ENCODE measurements at regions not wholly inside any gene's neighbourhood (a gene's known extent, or its start where the extent isn't known, plus 50 kb on each side); places are given as distances from the start of the nearest gene placed in this dataset.

GRCh38 chr11:130645164-130645842 lies 196.9 kb downstream of the ADAMTS15 start:
- DNase-seq, result no peak

DNA sequence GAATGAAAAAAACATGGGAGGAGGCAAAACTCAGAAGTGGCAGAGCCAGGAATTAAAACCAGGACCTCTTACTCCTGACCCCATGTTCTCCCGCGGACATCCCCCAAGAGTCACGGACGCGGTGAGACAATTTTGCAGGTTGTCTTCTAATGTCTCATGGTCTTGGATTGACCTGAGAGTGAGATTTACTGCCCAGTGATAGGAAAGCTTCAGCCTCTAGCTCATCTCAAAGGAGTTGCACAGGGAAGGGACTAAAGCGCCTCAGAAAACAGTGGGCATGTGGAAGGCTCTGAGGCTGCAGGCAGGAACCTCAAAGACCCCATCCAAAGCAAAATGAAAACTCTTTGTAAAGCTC lies 197.4 kb downstream of the ADAMTS15 start:
- no peak for DNase-seq

DNA sequence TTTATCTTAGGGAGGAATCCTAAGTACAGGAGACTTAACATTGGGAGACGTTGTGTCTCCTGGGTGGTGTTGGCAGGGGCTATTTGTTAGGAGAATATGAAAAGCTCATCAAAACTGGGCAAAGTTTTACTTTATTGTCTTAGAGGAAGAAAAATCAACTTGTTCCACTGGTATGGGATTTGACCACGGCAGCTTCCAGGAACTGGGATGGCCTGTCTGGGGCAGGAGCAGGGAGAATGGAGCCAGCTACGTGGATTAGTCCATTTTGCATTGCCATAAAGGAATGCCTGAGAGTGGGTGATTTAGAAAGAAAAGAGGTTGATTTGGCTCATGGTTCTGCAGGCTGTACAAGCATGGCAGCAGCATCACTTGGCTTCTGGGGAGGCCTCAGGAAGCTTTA lies 198.4 kb downstream of the ADAMTS15 start:
- no peak for DNase-seq

DNA sequence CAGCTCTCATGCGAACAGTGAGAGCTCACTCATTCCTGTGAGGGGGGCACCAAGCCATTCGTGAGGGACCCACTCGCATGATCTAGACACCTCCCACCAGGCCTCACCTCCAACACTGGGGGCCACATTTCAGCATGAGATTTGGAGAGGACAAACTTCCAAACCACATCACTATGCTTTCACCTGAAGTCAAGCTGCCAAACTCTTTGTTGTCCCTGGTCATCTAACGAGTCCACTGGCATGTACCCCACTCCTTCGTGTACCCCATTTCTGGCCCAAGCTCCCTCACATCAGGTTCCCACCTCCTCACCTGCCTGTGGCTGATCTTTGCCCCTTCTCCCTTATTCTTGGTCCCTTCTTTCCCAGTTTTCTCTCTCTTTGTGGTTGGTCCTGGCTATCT lies 198.9 kb downstream of the ADAMTS15 start:
- DNase-seq, result no peak

- DNase-seq, result no peak
Observed at GRCh38 chr11:130649801-130650200, 201.4 kb downstream of the ADAMTS15 start.

DNA sequence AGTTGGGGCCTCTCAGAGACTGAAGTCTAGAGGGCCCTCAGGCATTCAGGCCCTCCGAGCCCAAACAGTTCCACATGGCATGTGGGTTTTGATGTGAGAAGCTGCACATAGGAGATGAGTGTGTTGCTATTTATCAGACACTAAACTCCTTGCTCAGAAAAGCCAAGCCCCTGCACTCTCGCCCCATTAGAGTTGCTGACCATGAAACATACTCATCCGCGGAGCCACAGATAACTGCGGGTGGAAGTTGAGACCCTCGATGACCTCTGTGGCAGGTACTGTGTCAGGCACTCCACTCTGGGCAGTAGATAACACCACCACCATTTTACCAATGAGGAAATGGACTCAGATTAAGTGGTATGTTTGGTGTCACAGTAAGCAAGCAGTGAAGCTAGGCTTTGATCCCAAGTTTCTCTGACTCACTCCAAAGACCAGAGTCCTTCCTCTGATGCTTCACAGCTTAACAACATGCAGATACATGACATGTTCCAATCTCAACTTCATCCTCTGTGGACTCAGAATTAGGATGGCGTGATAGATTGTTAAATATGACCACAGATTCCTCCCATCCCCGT lies 202.1 kb downstream of the ADAMTS15 start:
- DNase-seq, result no peak

- no peak for DNase-seq
Observed at GRCh38 chr11:130651066-130651855, 202.8 kb downstream of the ADAMTS15 start.

- no peak for DNase-seq
Observed at GRCh38 chr11:130652671-130653335, 204.4 kb downstream of the ADAMTS15 start.

DNA sequence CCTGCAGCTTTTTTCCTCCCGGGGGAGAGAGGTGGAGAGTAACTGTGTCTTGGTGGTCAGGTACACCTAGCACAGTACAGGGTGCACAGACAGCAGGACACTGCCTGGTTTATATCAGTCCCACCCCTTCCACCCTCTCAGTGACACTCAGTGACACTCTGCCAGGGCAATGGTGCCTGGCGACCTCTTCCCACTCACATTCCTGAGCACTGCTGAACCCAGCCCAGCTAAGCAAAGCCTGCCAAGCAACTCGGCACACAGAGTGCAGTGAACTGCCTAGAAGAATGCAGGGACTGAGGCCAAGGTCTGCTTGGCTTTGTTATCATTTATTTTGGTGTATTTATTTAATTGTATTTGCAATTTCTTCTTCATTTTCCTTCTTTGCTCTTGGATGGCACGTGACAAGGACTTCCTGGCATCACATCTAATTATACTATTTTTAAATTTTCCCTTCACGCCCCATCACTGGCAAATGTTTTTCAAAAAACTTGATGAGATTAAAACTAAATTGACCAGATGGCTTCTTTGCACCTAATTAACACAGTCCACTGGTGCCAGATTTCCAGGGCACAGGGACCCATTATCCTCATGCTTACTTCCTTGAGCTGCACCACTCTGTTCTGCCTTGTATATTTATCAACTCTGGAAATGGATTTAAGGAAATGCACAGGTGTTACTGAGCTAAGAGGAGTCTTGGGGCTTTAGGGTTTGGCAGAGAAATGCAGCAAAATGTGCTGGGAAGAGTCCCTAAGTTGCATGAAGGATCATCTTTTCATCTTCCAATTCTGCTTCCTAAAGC lies 205.6 kb downstream of the ADAMTS15 start:
- DNase-seq, result no peak

GRCh38 chr11:130655300-130655699 lies 206.9 kb downstream of the ADAMTS15 start:
- no peak for DNase-seq

DNA sequence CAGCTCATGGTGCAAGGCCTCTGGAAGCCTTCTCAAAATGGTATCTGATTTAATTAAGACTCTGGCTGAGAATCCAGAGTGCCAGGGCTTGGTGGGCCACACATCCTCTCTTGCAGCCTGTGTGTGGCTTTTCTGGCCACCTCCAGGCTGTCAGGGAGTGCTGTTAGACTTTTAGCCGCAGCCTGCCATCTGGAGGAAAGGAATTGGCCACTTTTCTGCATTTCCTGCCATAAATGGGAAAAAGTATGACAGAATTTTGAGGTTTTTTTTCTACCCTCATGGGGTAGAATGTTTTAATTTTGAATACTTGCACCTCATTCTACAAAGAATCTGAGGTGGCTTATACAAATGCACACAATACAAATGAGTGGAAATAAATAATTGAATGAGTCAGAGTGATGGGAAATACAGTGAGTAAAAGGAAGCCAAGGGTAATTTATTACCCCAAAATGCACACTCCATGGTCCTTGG lies 218.4 kb downstream of the ADAMTS15 start:
- DNase-seq, result no peak

DNA sequence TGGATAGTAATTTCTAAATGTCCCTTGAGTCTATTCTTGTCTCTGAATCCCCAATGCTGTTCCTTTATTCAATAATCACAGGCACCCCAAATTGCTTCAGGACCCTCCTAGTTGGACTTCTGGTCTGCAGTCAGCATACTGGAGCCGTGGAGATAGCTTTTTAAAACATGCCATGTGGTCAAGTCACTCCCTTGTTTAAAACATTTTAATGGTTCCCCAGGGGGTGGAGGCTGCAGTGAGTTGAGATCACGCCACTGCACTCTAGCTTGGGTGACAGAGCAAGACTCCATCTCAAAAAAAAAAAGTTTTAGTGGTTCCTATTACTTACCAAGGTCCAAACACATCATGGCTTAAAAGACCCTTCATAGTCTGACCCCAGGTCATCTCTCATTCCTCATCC lies 220.3 kb downstream of the ADAMTS15 start:
- DNase-seq, result no peak

- DNase-seq, result no peak
Observed at GRCh38 chr11:130670200-130670599, 221.8 kb downstream of the ADAMTS15 start.

DNA sequence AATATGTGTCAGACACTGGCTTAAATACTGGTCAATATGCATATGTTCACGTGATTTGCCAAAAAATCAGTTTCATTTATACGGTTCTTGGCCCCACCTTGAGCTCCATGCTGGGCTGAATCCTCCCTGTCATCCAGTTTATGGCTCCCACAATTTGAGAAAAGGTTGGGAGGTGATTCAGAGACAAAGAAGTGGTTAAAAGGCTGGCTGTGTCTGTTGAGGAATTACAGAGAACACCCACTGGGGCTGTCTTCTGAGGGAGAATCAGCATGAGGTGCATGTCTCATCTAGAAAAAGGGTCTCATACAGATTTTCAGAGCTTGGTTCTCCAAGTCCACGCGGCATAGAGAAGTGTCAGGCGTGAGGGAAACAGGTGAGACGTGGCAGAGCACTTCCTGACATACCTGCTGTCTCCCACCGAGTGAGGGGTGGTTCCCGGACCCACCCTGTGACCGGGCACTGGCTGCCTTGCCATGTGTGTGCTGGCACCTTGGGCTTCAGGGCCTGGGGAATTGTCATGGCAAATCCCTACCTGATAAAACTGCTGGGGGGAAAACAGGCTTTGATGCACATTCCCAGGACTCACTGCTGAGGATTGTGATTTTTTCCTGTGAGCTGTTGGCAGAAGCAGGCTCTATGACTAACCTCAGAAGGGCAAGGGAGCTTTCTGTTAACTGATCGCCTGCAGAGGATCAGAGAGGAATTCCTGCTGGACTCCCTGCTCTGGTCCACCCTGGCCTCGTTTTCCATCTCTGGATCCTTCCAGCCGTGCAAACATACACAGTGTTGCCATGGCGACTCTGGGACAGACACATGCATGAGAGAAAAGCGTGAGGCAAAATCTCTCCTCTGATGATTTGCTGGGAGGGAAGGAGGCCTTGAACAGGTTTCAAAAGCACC lies 223.6 kb downstream of the ADAMTS15 start:
- no peak for DNase-seq

DNA sequence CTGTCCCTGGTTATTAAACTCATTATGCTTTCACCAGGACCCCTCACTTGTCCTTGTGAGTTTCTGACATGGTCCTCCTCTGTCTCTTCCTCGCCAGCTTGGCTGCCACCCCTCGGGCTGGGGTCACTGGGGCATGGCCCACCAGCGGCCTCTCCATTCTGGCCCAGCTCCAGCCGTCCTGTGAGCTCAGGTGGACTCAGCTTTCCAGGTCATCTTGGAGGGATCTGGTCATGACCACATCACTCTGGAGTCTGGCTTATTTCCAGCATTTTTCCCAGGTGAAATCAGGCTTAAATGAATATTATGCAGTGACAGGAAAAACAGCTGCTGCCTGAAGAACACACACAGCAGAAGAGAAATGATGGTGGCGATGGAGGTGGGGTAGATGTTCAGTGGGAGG lies 224.5 kb downstream of the ADAMTS15 start:
- no peak for DNase-seq

GRCh38 chr11:130673698-130674097 lies 225.3 kb downstream of the ADAMTS15 start:
- DNase-seq, result no peak

DNA sequence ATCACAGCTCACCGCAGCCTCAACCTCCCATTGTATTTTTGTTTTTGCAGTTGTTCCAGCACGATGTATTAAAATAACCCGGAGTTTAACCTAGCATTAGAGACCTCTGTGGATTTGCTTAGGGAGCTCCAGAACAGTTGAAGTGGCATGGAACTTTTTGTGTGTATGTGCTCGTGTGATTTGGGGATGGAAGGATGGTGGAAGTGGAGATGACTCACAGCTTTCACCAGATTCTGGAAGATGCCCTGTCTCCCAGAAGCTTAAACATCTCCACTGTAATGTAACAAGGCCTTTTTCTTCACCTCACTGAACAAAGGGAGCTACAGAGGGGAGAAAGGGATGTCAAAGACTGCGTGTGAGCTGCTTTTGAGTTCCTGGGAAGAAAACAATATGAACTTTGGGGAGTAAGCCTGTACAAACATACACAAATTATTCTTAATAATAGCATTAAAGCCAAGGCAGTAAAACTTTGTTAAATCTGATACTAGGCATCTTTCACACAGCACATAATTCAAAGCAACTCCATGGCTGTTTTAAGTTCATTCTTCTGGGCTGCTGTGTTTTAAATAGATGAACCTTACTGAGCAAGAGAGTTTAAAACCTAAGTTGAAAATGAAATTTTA lies 226.4 kb downstream of the ADAMTS15 start:
- no peak for DNase-seq

- DNase-seq, result no peak
Observed at GRCh38 chr11:130675371-130675821, 227.0 kb downstream of the ADAMTS15 start.

DNA sequence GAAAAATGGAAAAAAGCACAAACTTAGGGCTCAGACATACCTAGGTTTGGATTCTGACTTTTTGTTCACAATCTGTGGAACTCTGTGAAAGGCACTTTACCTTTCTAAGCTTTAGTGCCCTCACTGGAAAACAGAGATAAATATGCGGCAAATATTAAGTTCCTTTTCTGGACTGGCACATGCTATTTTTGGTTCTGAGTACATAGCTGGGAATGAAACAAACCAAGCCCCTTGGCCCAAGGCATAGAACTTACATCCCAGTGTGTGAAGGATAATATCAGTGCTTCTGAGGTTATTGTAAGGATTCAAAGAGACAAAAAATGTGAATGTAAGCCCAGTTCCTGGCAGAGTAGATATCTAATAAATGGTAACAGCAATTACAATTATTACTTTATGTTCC lies 227.5 kb downstream of the ADAMTS15 start:
- no peak for DNase-seq

DNA sequence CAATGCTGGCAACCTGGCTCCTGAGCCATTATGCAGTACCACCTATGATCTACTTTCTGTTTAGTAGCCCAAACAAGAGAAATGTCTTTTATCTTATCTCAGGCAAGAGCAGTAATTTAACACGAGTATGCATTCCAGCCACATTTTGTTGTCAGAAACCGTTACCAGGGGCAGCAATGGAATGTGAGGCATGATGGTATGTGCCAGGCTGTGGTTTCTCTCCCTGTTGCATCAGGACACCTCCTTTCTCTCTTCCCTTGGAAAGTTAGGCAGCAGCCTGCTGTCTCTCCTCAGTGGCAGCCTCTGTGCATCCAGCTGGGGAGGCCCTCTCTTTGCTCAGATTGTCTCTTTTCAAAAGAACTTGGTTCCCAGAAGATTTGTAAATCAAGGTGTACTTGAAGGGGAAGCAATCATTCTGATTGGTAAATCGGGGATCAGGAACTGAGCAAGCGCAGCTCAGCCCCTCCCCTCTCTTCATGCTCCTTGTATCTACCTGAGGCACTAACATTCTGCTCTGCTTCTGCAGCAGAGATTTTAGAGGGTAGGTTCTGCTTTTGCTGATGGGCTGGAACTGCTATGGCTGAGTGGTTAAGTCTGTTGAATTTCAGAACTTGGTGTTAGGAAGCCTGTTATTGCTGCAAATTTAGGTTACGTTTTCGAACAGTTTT lies 229.2 kb downstream of the ADAMTS15 start:
- no peak for DNase-seq

Measured in activated T-cell treated with anti-CD3 and anti-CD28 coated beads, Interleukin-2, amount 50 U/mL, for 48 hours (primary cell).